GM12878 (cell line): ENCODE measurements at regions not wholly inside any gene's neighbourhood (a gene's known extent, or its start where the extent isn't known, plus 50 kb on each side); places are given as distances from the start of the nearest gene placed in this dataset.

Experiments
- CREB1 ChIP-seq: IDR thresholded peaks from 2 replicates; pipeline ENCODE4 v1.6.1; 2012; ENCODE audit warnings: low read depth, mild to moderate bottlenecking, inconsistent platforms
- CUX1 ChIP-seq: IDR thresholded peaks from 2 replicates; pipeline ENCODE4 v1.6.1; 2012; ENCODE audit warnings: improper control_type of control experiment, low read depth, low read length; ENCODE audit not compliant: insufficient replicate concordance
- NFXL1 ChIP-seq: fragments of 450-650 bp; IDR thresholded peaks from 2 replicates; pipeline ENCODE4 v1.6.1; 2017; ENCODE audit warnings: antibody characterized with exemption, mild to moderate bottlenecking, borderline replicate concordance
- NKRF ChIP-seq: fragments of 450-650 bp; conservative IDR thresholded peaks from 2 replicates; pipeline ENCODE4 v1.6.1; 2017; ENCODE audit warnings: mild to moderate bottlenecking, moderate library complexity
- SREBF1 ChIP-seq: IDR thresholded peaks from 2 replicates; pipeline ENCODE4 v1.6.1; 2012; ENCODE audit warnings: mild to moderate bottlenecking, low read length
- ZBTB33 ChIP-seq: fragments of 450-650 bp; IDR thresholded peaks from 2 replicates; pipeline ENCODE4 v1.6.1; 2017; ENCODE audit warnings: mild to moderate bottlenecking

GRCh38 chr20:40891351-40891750 lies 137.3 kb upstream of the TOP1 start (continued):
- TF ChIP-seq ZBTB33 (no peak), NKRF (no peak), SREBF1 (no peak), CREB1 (no peak), NFXL1 (no peak), CUX1 (no peak)
- TF ChIP-seq, all 136 proteins: peak for 0
